ENCODE measurements at regions not wholly inside any gene's neighbourhood (a gene's known extent, or its start where the extent isn't known, plus 50 kb on each side); places are given as distances from the start of the nearest gene placed in this dataset.

GRCh38 chr4:43718369-43718768, 730.2 kb downstream of the KCTD8 start:
- no peaks in the 10 kb centered on the region for H3K27me3 ChIP-seq
- intact Hi-C loops (cut with DNase I), result no loop called here
- H3K4me1 ChIP-seq, result no peaks in the 10 kb centered on the region
- H3K27ac ChIP-seq, result no peak overlapping the region
- DNase-seq (ENCODE audit: low spot score in 2 of 2), result no peak
- no peaks in the 10 kb centered on the region for H3K36me3 ChIP-seq
- H3K4me3 ChIP-seq, result no peak overlapping the region
- no peaks in the 10 kb centered on the region for H3K9me3 ChIP-seq
- TF ChIP-seq, protein P1, sequence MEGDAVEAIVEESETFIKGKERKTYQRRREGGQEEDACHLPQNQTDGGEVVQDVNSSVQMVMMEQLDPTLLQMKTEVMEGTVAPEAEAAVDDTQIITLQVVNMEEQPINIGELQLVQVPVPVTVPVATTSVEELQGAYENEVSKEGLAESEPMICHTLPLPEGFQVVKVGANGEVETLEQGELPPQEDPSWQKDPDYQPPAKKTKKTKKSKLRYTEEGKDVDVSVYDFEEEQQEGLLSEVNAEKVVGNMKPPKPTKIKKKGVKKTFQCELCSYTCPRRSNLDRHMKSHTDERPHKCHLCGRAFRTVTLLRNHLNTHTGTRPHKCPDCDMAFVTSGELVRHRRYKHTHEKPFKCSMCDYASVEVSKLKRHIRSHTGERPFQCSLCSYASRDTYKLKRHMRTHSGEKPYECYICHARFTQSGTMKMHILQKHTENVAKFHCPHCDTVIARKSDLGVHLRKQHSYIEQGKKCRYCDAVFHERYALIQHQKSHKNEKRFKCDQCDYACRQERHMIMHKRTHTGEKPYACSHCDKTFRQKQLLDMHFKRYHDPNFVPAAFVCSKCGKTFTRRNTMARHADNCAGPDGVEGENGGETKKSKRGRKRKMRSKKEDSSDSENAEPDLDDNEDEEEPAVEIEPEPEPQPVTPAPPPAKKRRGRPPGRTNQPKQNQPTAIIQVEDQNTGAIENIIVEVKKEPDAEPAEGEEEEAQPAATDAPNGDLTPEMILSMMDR (IDR thresholded peaks at IDR 0.05), result no peak

DNA sequence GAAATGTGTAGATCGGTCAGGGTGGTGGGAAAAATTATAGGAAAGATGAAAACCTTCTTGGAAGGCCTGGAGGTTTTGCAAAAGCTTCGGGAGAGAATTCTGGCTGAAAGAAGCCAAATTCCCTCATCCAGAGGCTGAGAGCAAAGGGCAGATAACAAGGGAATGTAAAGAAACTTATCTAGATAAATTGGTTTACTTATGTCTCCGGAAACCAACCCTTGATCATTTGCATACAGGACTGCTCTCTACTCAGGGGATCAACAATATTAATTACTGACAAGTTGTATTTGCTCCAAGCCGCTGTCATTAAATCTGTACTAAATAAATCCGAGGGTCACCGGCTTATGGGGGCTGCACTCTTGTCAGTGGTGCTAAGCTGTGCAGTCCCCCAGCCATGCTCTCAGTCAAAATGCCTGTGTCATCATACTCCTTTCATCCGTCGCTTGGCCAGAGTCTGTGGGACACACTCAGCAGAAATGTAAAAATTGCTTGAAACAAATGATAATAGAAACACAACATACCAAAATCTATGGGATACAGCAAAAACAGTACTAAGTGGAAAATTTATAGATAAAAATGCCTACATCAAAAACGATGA, 715.7 kb downstream of the KCTD8 start:
- intact Hi-C loops (cut with DNase I), result no loop called here
- H3K9me3 ChIP-seq, result no peaks in the 10 kb centered on the region
- TF ChIP-seq, protein P1 (IDR thresholded peaks at IDR 0.05), result no peak
- no peaks in the 10 kb centered on the region for H3K4me1 ChIP-seq
- no peaks in the 10 kb centered on the region for H3K27me3 ChIP-seq
- no peak for DNase-seq (ENCODE audit: low spot score in 2 of 2)
- H3K4me3 ChIP-seq, result no peak overlapping the region
- no peak overlapping the region for H3K27ac ChIP-seq
- H3K36me3 ChIP-seq, result no peaks in the 10 kb centered on the region

DNA sequence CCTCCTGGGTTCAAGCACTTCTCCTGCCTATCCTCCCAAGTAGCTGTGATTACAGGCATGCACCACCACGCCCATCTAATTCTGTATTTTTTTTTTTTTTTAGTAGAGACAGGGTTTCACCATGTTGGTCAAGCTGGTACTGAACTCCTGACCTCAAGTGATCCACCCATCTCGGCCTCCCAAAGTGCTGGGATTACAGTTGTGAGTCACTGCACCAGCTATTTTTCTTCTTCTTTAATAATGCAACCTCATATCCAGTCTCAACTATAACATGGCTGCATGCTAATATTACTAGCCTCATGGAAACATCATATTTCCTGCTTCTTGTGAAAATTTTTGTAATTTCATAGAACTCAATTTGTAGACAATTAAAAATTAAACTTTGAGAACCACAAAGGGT, 706.5 kb downstream of the KCTD8 start:
- intact Hi-C loops (cut with DNase I), result no loop called here
- no peak overlapping the region for H3K27ac ChIP-seq

GRCh38 chr4:43754566-43754965, 694.0 kb downstream of the KCTD8 start:
- Histone ChIP-seq H3K27ac (no peak overlapping the region), H3K4me3 (no peak overlapping the region), H3K9me3 (no peaks in the 10 kb centered on the region), H3K36me3 (no peaks in the 10 kb centered on the region), H3K4me1 (no peaks in the 10 kb centered on the region), H3K27me3 (no peaks in the 10 kb centered on the region)
- intact Hi-C loops (cut with DNase I), result no loop called here
- DNase-seq (ENCODE audit: low spot score in 2 of 2), result no peak
- TF ChIP-seq, protein P1 (IDR thresholded peaks at IDR 0.05), result no peak

More for the DNA sequence above, 706.5 kb downstream of the KCTD8 start:
- Histone ChIP-seq H3K4me3 (no peak overlapping the region), H3K36me3 (no peaks in the 10 kb centered on the region), H3K4me1 (no peaks in the 10 kb centered on the region), H3K9me3 (no peaks in the 10 kb centered on the region), H3K27me3 (no peaks in the 10 kb centered on the region)
- TF ChIP-seq, protein P1 (IDR thresholded peaks at IDR 0.05), result no peak
- no peak for DNase-seq (ENCODE audit: low spot score in 2 of 2)

GRCh38 chr4:43757147-43757546, 691.5 kb downstream of the KCTD8 start:
- Histone ChIP-seq H3K27me3 (no peaks in the 10 kb centered on the region), H3K27ac (no peak overlapping the region), H3K36me3 (no peaks in the 10 kb centered on the region), H3K9me3 (no peaks in the 10 kb centered on the region), H3K4me1 (no peaks in the 10 kb centered on the region), H3K4me3 (no peak overlapping the region)
- no peak for DNase-seq (ENCODE audit: low spot score in 2 of 2)
- TF ChIP-seq, protein P1 (IDR thresholded peaks at IDR 0.05), result no peak
- intact Hi-C loops (cut with DNase I), result no loop called here

DNA sequence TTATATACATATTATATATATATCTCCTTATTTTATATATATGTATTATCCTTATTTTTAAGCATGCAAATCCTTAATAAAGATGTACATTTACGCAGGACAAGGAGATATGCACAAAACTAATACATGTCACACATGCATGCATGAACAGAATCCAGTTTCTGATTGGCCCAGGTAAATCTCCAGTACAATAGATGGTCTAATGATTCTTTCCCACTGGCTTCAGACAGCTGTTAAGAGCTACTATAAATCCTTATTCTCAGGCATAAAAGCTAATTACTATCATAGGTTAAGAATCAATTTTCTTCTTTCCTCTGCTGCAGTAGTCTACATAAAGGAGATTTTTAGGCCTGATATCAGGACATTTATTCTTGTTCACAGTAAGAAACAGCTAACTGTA, 689.8 kb downstream of the KCTD8 start:
- H3K4me1 ChIP-seq, result no peaks in the 10 kb centered on the region
- no peaks in the 10 kb centered on the region for H3K27me3 ChIP-seq
- H3K4me3 ChIP-seq, result no peak overlapping the region
- no peak for DNase-seq (ENCODE audit: low spot score in 2 of 2)
- TF ChIP-seq, protein P1 (IDR thresholded peaks at IDR 0.05), result no peak
- intact Hi-C loops (cut with DNase I), result no loop called here
- no peak overlapping the region for H3K27ac ChIP-seq
- H3K9me3 ChIP-seq, result no peaks in the 10 kb centered on the region
- no peaks in the 10 kb centered on the region for H3K36me3 ChIP-seq

Measured in ascending aorta (tissue), 2 donors.